Uterus (tissue), 2 donors: ENCODE measurements at regions not wholly inside any gene's neighbourhood (a gene's known extent, or its start where the extent isn't known, plus 50 kb on each side); places are given as distances from the start of the nearest gene placed in this dataset.
"Not testable (repeated sequence)": the region's sequence is repeated elsewhere in the genome, so short reads cannot be mapped to it uniquely, and the experiment has no call there.

ENCODE experiments used
- CTCF ChIP-seq, 4 experiments: fragments of 200-600 bp in 2 of 4; fragments of 450-650 bp in 2 of 4; sonication (generic) in 2 of 4; IDR thresholded peaks; one replicate each; pipeline ENCODE4 v1.5.1; 2016 to 2019; ENCODE audit warnings: antibody characterized with exemption in 4 of 4, mild to moderate bottlenecking in 2 of 4, moderate library complexity in 1 of 4
- POLR2A ChIP-seq, 2 donors: fragments of 450-650 bp; IDR thresholded peaks; one replicate each; pipeline ENCODE4 v1.6.1; 2016; ENCODE audit warnings: antibody characterized with exemption in 2 of 2, mild to moderate bottlenecking in 1 of 2, moderate library complexity in 1 of 2

DNA sequence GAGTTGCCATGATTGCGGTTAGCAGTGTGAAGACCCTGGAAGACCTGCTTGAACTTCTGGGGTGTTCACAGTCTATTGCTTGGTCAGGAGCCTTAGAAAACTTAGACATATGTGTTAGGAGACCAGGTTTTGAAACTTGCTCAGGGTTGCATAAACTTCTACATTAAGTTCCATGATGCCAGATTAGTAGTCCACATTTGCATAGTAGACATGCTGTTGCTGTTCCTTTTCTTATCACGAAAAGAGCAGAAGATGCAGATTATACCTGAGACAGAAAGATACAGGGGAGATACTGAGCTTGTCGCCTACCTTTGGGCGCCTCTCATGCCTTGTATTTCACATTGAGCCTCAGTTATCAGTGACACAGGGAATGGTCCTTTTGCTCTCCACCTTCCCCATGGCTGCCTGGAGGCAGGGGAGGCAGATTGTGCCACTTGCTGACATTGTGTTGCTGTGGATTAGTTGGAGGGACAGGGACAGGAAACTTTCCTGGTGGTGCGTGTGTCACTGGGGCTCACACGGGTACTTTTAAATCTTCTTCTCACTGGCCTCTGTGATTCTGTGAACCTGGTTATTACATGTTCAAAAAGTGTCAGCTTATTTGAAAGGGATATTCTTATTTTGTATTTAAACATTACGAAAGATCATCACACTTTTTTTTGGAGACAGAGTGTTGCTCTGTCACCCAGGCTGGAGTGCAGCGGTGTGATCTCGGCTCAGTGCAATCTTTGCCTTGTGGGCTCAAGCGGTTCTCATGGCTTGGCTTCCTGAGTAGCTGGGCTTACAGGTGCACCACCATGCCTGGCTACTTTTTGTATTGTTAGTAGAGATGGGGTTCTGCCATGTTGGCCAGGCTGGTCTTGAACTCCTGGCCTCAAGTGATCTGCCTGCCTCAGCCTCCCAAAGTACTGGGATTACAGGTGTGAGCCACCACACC is 82.0 kb downstream of the SRGAP2 start:
- TF ChIP-seq CTCF, POLR2A (IDR thresholded peaks at IDR 0.05): not testable (repeated sequence)
